ENCODE measurements at regions not wholly inside any gene's neighbourhood (a gene's known extent, or its start where the extent isn't known, plus 50 kb on each side); places are given as distances from the start of the nearest gene placed in this dataset.

GRCh38 chr12:93135286-93136239, 206.5 kb upstream of the EEA1 start:
- DNase-seq, result no peak

GRCh38 chr12:93136253-93137055, 207.4 kb upstream of the EEA1 start:
- no peak for DNase-seq

GRCh38 chr12:93137656-93138612, 208.8 kb upstream of the EEA1 start:
- DNase-seq, result peak; percentile 11

GRCh38 chr12:93139028-93139665, 210.1 kb upstream of the EEA1 start:
- peak; percentile 49 for DNase-seq

GRCh38 chr12:93140325-93140724, 211.2 kb upstream of the EEA1 start:
- DNase-seq, result no peak

- no peak for DNase-seq
These were observed 211.7 kb upstream of the EEA1 start for GRCh38 chr12:93140801-93141200.

- DNase-seq, result no peak
These were observed 213.8 kb upstream of the EEA1 start for GRCh38 chr12:93142881-93143280.

GRCh38 chr12:93144109-93144508, 215.0 kb upstream of the EEA1 start:
- no peak for DNase-seq

- DNase-seq, result no peak
These were observed 216.0 kb upstream of the EEA1 start for GRCh38 chr12:93145086-93145485.

- DNase-seq, result no peak
These were observed 217.3 kb upstream of the EEA1 start for GRCh38 chr12:93146263-93146939.

- DNase-seq, result no peak
These were observed 217.9 kb upstream of the EEA1 start for GRCh38 chr12:93146970-93147369.

GRCh38 chr12:93148412-93148811, 219.3 kb upstream of the EEA1 start:
- no peak for DNase-seq

- DNase-seq, result no peak
These were observed 220.1 kb upstream of the EEA1 start for GRCh38 chr12:93149229-93149628.

- DNase-seq, result no peak
These were observed 222.1 kb upstream of the EEA1 start for GRCh38 chr12:93151079-93151762.

GRCh38 chr12:93152617-93153016, 223.5 kb upstream of the EEA1 start:
- DNase-seq, result no peak

GRCh38 chr12:93153321-93153720, 224.2 kb upstream of the EEA1 start:
- no peak for DNase-seq

GRCh38 chr12:93154096-93154728, 223.5 kb upstream of the NUDT4 start:
- no peak for DNase-seq

- DNase-seq, result no peak
These were observed 222.8 kb upstream of the NUDT4 start for GRCh38 chr12:93154753-93155480.

- no peak for DNase-seq
These were observed 221.5 kb upstream of the NUDT4 start for GRCh38 chr12:93156086-93156716.
